Transverse colon (tissue), 4 donors: ENCODE measurements at regions not wholly inside any gene's neighbourhood (a gene's known extent, or its start where the extent isn't known, plus 50 kb on each side); places are given as distances from the start of the nearest gene placed in this dataset.

Experiments
- CTCF ChIP-seq, 5 experiments: fragments of 200-600 bp in 3 of 5; fragments of 450-650 bp in 2 of 5; sonication (generic) in 3 of 5; IDR thresholded peaks; 1 replicate in 2 of 5; 2 replicates in 3 of 5; pipeline ENCODE4 v1.5.1; 2016 to 2017; ENCODE audit warnings: antibody characterized with exemption in 5 of 5, inconsistent platforms in 3 of 5, mild to moderate bottlenecking in 2 of 5, moderate library complexity in 1 of 5
- EP300 ChIP-seq: sonication (generic); formaldehyde crosslinking; IDR thresholded peaks from one replicate; pipeline ENCODE4 v1.6.1; 2017; ENCODE audit warnings: antibody characterized with exemption, low read depth
- POLR2A ChIP-seq: fragments of 450-650 bp; IDR thresholded peaks from one replicate; pipeline ENCODE4 v1.6.1; 2016; ENCODE audit warnings: antibody characterized with exemption, mild to moderate bottlenecking, moderate library complexity
- POLR2AphosphoS5 ChIP-seq, 3 donors: sonication (generic); formaldehyde crosslinking; IDR thresholded peaks; one replicate each; pipeline ENCODE4 v1.6.1; 2016; ENCODE audit warnings: antibody characterized with exemption in 3 of 3

DNA sequence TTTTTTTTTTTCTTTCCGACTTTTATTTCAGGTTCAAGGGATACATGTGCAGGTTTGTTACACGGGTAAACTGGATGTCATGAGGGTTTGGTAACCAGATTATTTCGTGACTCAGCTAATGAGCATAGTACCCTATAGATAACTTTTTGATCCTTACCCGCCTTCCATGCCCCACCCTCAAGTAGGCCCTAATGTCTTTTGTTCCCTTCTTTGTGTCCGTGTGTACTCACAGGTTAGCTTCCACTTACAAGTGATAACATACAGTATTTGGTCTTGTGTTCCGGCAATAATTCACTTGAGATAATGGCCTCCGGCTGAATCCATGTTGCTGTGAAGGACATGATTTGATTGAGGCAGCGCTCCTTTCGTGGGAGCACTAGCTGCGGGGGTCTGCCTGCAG, 402.8 kb upstream of the SGO1 start:
- TF ChIP-seq POLR2A (no peak), CTCF (IDR thresholded peaks at IDR 0.05) (no peak), EP300 (no peak), POLR2AphosphoS5 (IDR thresholded peaks at IDR 0.05) (no peak)
